ENCODE measurements at regions not wholly inside any gene's neighbourhood (a gene's known extent, or its start where the extent isn't known, plus 50 kb on each side); places are given as distances from the start of the nearest gene placed in this dataset.

DNA sequence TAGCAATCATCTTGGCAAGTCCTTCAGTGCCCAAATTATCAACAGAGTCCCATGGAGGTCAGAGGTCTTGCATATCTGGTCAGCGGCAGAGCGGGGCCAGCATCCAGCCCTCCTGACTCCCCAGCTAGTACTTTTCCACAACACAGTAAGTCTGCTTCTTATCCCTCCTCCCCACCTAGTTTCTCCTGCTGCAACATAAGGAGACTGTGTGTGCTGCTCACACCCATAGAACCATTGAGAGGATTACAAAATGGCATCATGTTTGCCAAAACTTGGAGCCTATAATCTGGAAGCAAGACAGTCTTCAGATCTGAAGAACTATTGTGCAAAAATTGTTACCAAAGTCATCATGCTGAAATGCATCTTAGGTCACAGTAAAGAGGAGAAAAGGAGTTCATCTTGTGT lies 125.8 kb upstream of the ZNF366 start:
- H3K4me1 Mint-ChIP-seq, result peaks cover 3% of the 10 kb centered on the region
- no peaks in the 10 kb centered on the region for H3K9me3 Mint-ChIP-seq
- no peak for DNase-seq (ENCODE audit: low spot score in 2 of 2)
- no peaks in the 10 kb centered on the region for H3K36me3 Mint-ChIP-seq
- peaks cover 11% of the 10 kb centered on the region for H3K27me3 Mint-ChIP-seq
- H3K27ac Mint-ChIP-seq, result no peak overlapping the region
- no peak for ATAC-seq (ENCODE audit: low read depth)
- H3K4me3 Mint-ChIP-seq, result no peak overlapping the region

GRCh38 chr5:72630721-72631120 lies 123.5 kb upstream of the ZNF366 start:
- no peak overlapping the region for H3K4me3 Mint-ChIP-seq
- DNase-seq (ENCODE audit: low spot score in 2 of 2) (no peak), ATAC-seq (ENCODE audit: low read depth) (no peak)
- H3K27ac Mint-ChIP-seq, result no peak overlapping the region
- H3K9me3 Mint-ChIP-seq, result no peaks in the 10 kb centered on the region
- H3K4me1 Mint-ChIP-seq, result peaks cover 3% of the 10 kb centered on the region
- H3K36me3 Mint-ChIP-seq, result no peaks in the 10 kb centered on the region
- H3K27me3 Mint-ChIP-seq, result peaks cover 10% of the 10 kb centered on the region

- peaks cover 3% of the 10 kb centered on the region for H3K4me1 Mint-ChIP-seq
- H3K9me3 Mint-ChIP-seq, result no peaks in the 10 kb centered on the region
- H3K36me3 Mint-ChIP-seq, result no peaks in the 10 kb centered on the region
- H3K27ac Mint-ChIP-seq, result no peak overlapping the region
- DNase-seq (ENCODE audit: low spot score in 2 of 2) (no peak), ATAC-seq (ENCODE audit: low read depth) (no peak)
- H3K27me3 Mint-ChIP-seq, result peaks cover 10% of the 10 kb centered on the region
- no peak overlapping the region for H3K4me3 Mint-ChIP-seq
Measured at GRCh38 chr5:72630081-72630480, 122.9 kb upstream of the ZNF366 start.

DNA sequence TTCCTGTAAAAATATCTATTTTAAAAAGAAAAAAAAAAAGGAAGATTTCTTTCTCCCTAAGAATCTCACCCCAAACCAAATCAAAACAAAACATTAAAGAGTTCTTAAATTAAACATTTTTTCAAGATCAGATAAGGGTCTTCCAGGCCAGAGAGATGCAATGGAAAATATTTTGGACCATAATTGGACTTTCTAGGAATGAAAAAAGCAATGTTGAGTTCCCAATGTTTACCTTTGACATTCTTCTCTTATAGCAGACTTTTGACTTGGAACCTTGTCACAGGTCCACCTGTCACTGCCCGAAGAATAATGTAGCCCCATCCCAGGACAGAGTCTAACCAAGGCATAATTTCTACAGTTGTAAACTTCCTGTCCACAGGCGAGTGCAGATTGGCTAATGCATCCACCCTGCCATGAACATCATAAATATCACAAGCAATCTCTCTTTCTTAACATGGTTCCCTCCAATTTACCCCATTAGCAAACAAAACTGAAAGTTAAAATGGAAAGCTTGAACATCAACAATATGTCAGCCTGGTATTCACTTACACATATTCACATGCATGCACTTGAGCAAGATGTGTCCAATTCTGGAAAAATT lies 121.7 kb upstream of the ZNF366 start:
- DNase-seq (ENCODE audit: low spot score in 2 of 2) (no peak), ATAC-seq (ENCODE audit: low read depth) (no peak)
- Mint-ChIP-seq H3K27me3 (peaks cover 8% of the 10 kb centered on the region), H3K4me1 (peaks cover 3% of the 10 kb centered on the region), H3K9me3 (no peaks in the 10 kb centered on the region), H3K27ac (no peak overlapping the region), H3K4me3 (no peak overlapping the region), H3K36me3 (no peaks in the 10 kb centered on the region)

DNA sequence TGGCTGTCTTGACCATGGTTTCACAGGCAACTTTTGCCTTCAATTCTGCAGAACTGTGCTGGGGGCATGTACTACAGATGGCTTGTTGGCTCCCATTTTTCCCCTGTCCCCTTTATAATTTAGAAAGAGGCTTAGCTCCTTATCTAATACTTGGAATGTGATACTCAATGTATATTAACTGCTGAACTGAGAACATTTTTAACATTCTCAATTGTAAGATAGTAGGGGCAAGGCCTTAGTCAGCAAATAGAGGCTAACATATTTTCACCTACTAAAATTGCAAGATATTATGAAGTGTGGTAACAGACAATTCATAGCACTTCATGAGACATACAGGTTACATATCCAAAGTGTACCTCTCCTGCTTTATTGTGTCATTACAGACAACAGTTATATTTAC lies 118.1 kb upstream of the ZNF366 start:
- H3K36me3 Mint-ChIP-seq, result no peaks in the 10 kb centered on the region
- no peak for ATAC-seq (ENCODE audit: low read depth)
- H3K4me1 Mint-ChIP-seq, result peaks cover 3% of the 10 kb centered on the region
- no peak for DNase-seq (ENCODE audit: low spot score in 2 of 2)
- H3K9me3 Mint-ChIP-seq, result no peaks in the 10 kb centered on the region
- H3K27me3 Mint-ChIP-seq, result peaks cover 3% of the 10 kb centered on the region
- H3K4me3 Mint-ChIP-seq, result no peak overlapping the region
- H3K27ac Mint-ChIP-seq, result no peak overlapping the region

DNA sequence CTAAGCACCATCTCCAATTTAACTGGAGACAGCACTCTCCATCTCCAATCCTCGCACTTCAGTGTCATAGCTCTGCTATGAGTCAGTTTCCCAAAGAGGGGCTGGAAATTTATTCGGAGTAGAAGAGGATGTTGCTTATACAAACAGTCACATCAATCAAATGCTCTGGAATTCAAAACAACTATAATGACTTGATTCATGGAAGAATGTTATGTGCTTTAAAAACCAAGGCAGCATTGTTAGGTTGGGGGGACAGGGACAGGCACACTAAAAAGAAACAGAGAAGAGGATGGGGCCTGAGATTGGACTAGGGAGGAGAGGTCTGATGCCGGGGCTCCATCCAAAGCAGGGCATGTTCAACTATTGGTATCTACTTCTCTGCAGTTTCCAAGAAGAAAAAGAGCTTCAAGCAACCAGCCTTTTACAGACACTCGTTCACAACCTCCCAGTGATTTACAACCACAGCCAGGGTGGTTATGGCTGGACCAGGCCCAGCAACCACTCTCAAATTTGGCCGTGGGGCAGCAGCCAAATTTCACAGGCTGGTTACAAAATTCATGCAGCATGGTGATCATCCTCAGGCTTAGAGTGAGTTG lies 117.5 kb upstream of the ZNF366 start:
- no peak overlapping the region for H3K4me3 Mint-ChIP-seq
- H3K27me3 Mint-ChIP-seq, result peaks cover 3% of the 10 kb centered on the region
- H3K27ac Mint-ChIP-seq, result no peak overlapping the region
- H3K4me1 Mint-ChIP-seq, result peaks cover 3% of the 10 kb centered on the region
- H3K9me3 Mint-ChIP-seq, result no peaks in the 10 kb centered on the region
- no peaks in the 10 kb centered on the region for H3K36me3 Mint-ChIP-seq
- ATAC-seq (ENCODE audit: low read depth) (no peak), DNase-seq (ENCODE audit: low spot score in 2 of 2) (no peak)

DNA sequence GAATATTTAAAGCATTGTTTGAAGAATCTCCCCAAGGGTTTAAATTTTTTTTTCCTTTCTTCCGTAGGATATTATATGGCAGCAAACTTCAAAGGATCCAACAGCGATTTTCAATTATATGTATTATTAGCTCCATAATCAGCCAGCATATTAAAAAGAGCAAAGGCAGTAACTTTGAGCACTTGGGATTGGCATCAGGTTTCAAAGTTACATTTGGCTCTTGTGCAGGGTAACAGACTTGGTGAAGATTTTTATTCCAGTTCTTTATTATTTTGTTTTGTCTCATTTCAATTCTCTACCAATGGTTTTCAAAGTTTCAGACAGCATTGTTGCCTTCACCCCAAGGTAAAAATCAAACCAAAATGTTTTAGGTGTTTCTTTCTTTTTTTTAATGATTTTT lies 116.7 kb upstream of the ZNF366 start:
- ATAC-seq (ENCODE audit: low read depth) (no peak), DNase-seq (ENCODE audit: low spot score in 2 of 2) (no peak)
- Mint-ChIP-seq H3K27me3 (peaks cover 6% of the 10 kb centered on the region), H3K27ac (no peak overlapping the region), H3K9me3 (no peaks in the 10 kb centered on the region), H3K4me1 (peaks cover under 1% of the 10 kb centered on the region), H3K4me3 (no peak overlapping the region), H3K36me3 (no peaks in the 10 kb centered on the region)

DNA sequence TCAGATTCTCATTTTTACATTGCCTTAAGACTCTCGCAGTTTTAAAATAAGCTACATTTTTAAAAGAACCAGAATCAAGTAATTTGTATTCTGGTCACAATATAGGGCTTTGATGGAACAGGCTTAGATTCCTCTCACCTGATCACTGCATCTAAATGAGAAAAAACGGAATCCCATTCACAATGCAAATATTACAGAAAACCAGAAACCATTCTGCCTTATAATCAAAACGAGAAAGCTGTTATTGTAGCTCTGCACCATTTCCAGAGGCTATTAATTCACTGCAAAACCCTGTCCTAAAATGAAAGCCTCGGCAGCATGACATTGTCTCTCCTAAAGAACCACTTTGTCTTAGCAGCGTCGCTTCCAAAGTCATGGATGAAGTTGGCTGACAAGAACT lies 116.1 kb upstream of the ZNF366 start:
- Mint-ChIP-seq H3K4me1 (no peaks in the 10 kb centered on the region), H3K9me3 (no peaks in the 10 kb centered on the region), H3K27me3 (peaks cover 6% of the 10 kb centered on the region), H3K27ac (no peak overlapping the region), H3K4me3 (no peak overlapping the region), H3K36me3 (no peaks in the 10 kb centered on the region)
- ATAC-seq (ENCODE audit: low read depth), result no peak
- no peak for DNase-seq (ENCODE audit: low spot score in 2 of 2)

GRCh38 chr5:72622170-72622760 lies 115.1 kb upstream of the ZNF366 start:
- Mint-ChIP-seq H3K27me3 (peaks cover 6% of the 10 kb centered on the region), H3K4me3 (no peak overlapping the region), H3K9me3 (no peaks in the 10 kb centered on the region), H3K4me1 (no peaks in the 10 kb centered on the region), H3K36me3 (no peaks in the 10 kb centered on the region), H3K27ac (no peak overlapping the region)
- no peak for ATAC-seq (ENCODE audit: low read depth)
- DNase-seq (ENCODE audit: low spot score in 2 of 2), result no peak

GRCh38 chr5:72621576-72621975 lies 114.4 kb upstream of the ZNF366 start:
- no peaks in the 10 kb centered on the region for H3K9me3 Mint-ChIP-seq
- DNase-seq (ENCODE audit: low spot score in 2 of 2), result no peak
- peaks cover 6% of the 10 kb centered on the region for H3K27me3 Mint-ChIP-seq
- no peak overlapping the region for H3K4me3 Mint-ChIP-seq
- no peak overlapping the region for H3K27ac Mint-ChIP-seq
- ATAC-seq (ENCODE audit: low read depth), result no peak
- H3K36me3 Mint-ChIP-seq, result no peaks in the 10 kb centered on the region
- no peaks in the 10 kb centered on the region for H3K4me1 Mint-ChIP-seq

- Mint-ChIP-seq H3K27ac (no peak overlapping the region), H3K4me3 (no peak overlapping the region), H3K27me3 (peaks cover 7% of the 10 kb centered on the region), H3K4me1 (no peaks in the 10 kb centered on the region), H3K36me3 (no peaks in the 10 kb centered on the region), H3K9me3 (no peaks in the 10 kb centered on the region)
- ATAC-seq (ENCODE audit: low read depth) (no peak), DNase-seq (ENCODE audit: low spot score in 2 of 2) (no peak)
Measured at GRCh38 chr5:72619677-72620076, 112.5 kb upstream of the ZNF366 start.

DNA sequence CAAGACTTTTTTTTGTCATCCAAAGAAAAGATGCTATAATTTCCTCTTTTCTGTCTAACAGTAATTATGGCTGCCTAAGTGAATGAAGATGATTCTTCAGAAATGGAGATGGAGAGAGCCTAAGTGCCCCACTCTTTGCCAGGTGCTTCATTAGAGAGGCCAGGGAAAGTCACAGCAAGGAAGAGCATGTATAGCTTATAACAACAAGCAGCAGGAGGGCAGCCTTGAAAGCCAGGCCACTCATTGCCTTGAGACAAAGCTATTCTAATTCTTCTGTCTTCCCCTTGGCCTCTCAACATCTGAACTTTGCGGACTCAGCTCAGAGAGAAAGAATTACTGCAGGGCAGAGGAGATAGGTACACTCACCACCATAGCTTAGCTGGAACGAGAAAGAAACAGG lies 112.0 kb upstream of the ZNF366 start:
- Mint-ChIP-seq H3K27me3 (peaks cover 7% of the 10 kb centered on the region), H3K27ac (no peak overlapping the region), H3K4me1 (no peaks in the 10 kb centered on the region), H3K4me3 (no peak overlapping the region), H3K36me3 (no peaks in the 10 kb centered on the region), H3K9me3 (no peaks in the 10 kb centered on the region)
- no peak for ATAC-seq (ENCODE audit: low read depth)
- no peak for DNase-seq (ENCODE audit: low spot score in 2 of 2)

DNA sequence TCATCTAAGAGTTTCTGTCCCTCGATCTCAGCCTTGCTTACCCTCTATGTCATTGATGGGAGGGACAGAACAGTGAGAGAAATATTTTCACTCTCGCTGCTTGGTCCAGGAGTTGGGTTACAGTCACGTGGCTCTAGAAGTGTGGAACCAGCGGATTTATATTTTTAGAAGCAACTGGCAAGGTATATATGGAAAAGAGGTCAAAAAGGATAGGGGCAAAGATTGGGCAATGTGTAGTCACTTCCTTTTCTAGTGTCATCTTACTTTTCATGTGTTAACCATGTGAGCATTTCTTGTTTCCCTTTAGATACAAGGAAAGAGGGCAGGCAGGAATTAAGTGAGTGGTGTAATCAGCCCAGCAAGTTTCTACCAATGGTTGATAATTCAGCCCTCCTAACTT lies 111.5 kb upstream of the ZNF366 start:
- H3K4me3 Mint-ChIP-seq, result no peak overlapping the region

DNA sequence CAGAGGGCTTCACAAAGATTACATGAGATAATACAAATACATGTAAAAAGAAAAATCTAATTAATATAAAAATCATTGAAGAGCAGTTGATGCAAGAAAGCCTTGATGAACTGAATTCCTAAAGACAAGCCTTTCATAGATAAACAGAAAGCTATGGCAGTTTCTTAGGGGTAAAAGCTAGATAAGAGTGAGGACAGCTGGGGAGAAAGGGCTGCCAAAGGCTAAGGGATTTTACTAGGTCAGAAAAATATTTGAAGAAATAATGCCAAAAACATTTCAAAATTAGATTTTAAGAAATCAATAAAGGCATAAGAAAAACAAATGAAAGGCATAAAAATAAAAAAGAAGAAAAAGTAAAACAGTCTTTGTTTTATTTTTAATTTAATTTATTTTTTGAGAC lies 107.9 kb upstream of the ZNF366 start:
- ATAC-seq (ENCODE audit: low read depth), result no peak
- H3K4me3 Mint-ChIP-seq, result no peak overlapping the region
- no peaks in the 10 kb centered on the region for H3K36me3 Mint-ChIP-seq
- no peak overlapping the region for H3K27ac Mint-ChIP-seq
- peaks cover 6% of the 10 kb centered on the region for H3K27me3 Mint-ChIP-seq
- DNase-seq (ENCODE audit: low spot score in 2 of 2), result no peak
- peaks cover 4% of the 10 kb centered on the region for H3K4me1 Mint-ChIP-seq
- no peaks in the 10 kb centered on the region for H3K9me3 Mint-ChIP-seq

More for the DNA sequence above, 111.5 kb upstream of the ZNF366 start:
- DNase-seq (ENCODE audit: low spot score in 2 of 2) (no peak), ATAC-seq (ENCODE audit: low read depth) (no peak)
- no peaks in the 10 kb centered on the region for H3K4me1 Mint-ChIP-seq
- H3K27ac Mint-ChIP-seq, result no peak overlapping the region
- no peaks in the 10 kb centered on the region for H3K36me3 Mint-ChIP-seq
- H3K9me3 Mint-ChIP-seq, result no peaks in the 10 kb centered on the region
- peaks cover 7% of the 10 kb centered on the region for H3K27me3 Mint-ChIP-seq

DNA sequence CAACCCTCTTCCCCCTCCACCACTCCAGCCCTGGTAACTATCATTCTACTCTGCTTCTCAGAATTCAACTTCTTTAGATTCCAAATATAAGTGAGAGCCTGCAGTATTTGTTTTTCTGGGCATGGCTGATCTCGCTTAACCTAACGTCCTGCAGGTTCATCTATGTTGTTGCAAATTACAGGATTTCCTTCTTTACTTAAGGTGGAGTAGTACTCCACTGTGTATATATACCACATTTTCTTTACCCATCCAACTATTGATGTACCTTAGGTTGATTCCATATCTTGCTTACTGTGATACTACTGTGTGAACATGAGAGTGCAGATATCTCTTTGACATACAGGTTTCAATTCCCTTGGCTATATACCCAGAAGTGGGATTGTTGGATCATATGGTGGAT lies 106.3 kb upstream of the ZNF366 start:
- Mint-ChIP-seq H3K27ac (no peak overlapping the region), H3K4me3 (no peak overlapping the region), H3K4me1 (peaks cover 4% of the 10 kb centered on the region), H3K9me3 (no peaks in the 10 kb centered on the region), H3K36me3 (no peaks in the 10 kb centered on the region), H3K27me3 (peaks cover 3% of the 10 kb centered on the region)
- ATAC-seq (ENCODE audit: low read depth) (no peak), DNase-seq (ENCODE audit: low spot score in 2 of 2) (no peak)
